B cell (primary cell): ENCODE measurements at regions not wholly inside any gene's neighbourhood (a gene's known extent, or its start where the extent isn't known, plus 50 kb on each side); places are given as distances from the start of the nearest gene placed in this dataset.

Experiments
- ATAC-seq: fragments of 200-7000 bp; cut with Tn5 transposase; one replicate; pipeline ENCODE4 v1.10.0; 2021; ENCODE audit warnings: low read depth, mild to moderate bottlenecking, moderate number of reproducible peaks, moderate library complexity
- CTCF ChIA-PET: fragments of 350-600 bp; sonication (Branson Sonifier 250); formaldehyde crosslinking; loops from one replicate; lab custom pipeline; 2021; ENCODE audit warnings: antibody characterized with exemption, inconsistent platforms; lab: Charles Lee
- POLR2A ChIA-PET: fragments of 350-600 bp; sonication (Branson Sonifier 250); formaldehyde crosslinking; loops from one replicate; lab custom pipeline; 2021; ENCODE audit warnings: antibody characterized with exemption; lab: Charles Lee
- DNase-seq: peaks from one replicate; pipeline ENCODE4 v3.0.0; 2013
- H2AFZ ChIP-seq: 2 replicates; pipeline ENCODE4 v1.6.1; 2012; ENCODE audit warnings: mild to moderate bottlenecking, low read depth, low read length; ENCODE audit not compliant: insufficient read depth, poor library complexity, severe bottlenecking
- H3K27ac ChIP-seq, 2 donors: 1 replicate in 1 of 2; 2 replicates in 1 of 2; pipeline ENCODE4 v1.5.1; 2012 to 2013; ENCODE audit warnings: low read length in 2 of 2, mild to moderate bottlenecking in 2 of 2, moderate library complexity in 1 of 2
- H3K27me3 ChIP-seq, 4 experiments: fragments of 200-600 bp in 1 of 4; sonication (generic) in 1 of 4; replicated peaks in 1 of 4; 1 replicate in 2 of 4; 2 replicates in 2 of 4; pipeline versions ENCODE4 v1.6.1 to v1.7.0; 2013 to 2016; ENCODE audit warnings: low read length in 3 of 4, mild to moderate bottlenecking in 2 of 4, mixed read lengths in 1 of 4, moderate library complexity in 1 of 4; ENCODE audit not compliant: insufficient read depth in 4 of 4, control insufficient read depth in 3 of 4; ENCODE audit errors: control extremely low read depth in 1 of 4
- H3K36me3 ChIP-seq, 2 experiments: replicated peaks in 1 of 2; 1 replicate in 1 of 2; 2 replicates in 1 of 2; pipeline versions ENCODE4 v1.6.1 to v1.7.1; 2013; ENCODE audit warnings: low read length in 1 of 2; ENCODE audit not compliant: insufficient read depth in 2 of 2, control insufficient read depth in 1 of 2; ENCODE audit errors: control extremely low read depth in 1 of 2, extremely low read depth in 1 of 2
- H3K4me1 ChIP-seq, 2 donors: fragments of 200-600 bp in 1 of 2; sonication (generic) in 1 of 2; 1 replicate in 1 of 2; 2 replicates in 1 of 2; pipeline versions ENCODE4 v1.5.1 to v1.6.1; 2013 to 2017; ENCODE audit warnings: low read length in 2 of 2; ENCODE audit not compliant: control insufficient read depth in 2 of 2, insufficient read depth in 2 of 2
- H3K4me2 ChIP-seq: replicated peaks from 2 replicates; pipeline ENCODE3; 2012; ENCODE audit warnings: mild to moderate bottlenecking, low read depth, low read length; ENCODE audit not compliant: poor library complexity, severe bottlenecking
- H3K4me3 ChIP-seq, 5 experiments: fragments of 200-600 bp in 1 of 5; sonication (generic) in 1 of 5; 1 replicate in 3 of 5; 2 replicates in 2 of 5; pipeline versions ENCODE4 v1.5.1 to v1.7.0; 2011 to 2016; ENCODE audit warnings: low read length in 4 of 5, mild to moderate bottlenecking in 4 of 5, low read depth in 2 of 5, control low read depth in 1 of 5, moderate library complexity in 1 of 5; ENCODE audit not compliant: insufficient read depth in 1 of 5; ENCODE audit errors: control extremely low read depth in 1 of 5, extremely low read depth in 1 of 5
- H3K79me2 ChIP-seq: fragments of 200-600 bp; sonication (generic); one replicate; pipeline ENCODE4 v1.6.0; 2016; ENCODE audit warnings: low read length; ENCODE audit not compliant: control insufficient read depth, insufficient read depth
- H3K9ac ChIP-seq: fragments of 200-600 bp; sonication (generic); 2 replicates; pipeline ENCODE4 v1.6.1; 2017; ENCODE audit warnings: mild to moderate bottlenecking, low read length, moderate library complexity
- H3K9me3 ChIP-seq, 3 donors: one replicate each; pipeline versions ENCODE4 v1.6.1 to v1.7.1; 2013; ENCODE audit warnings: low read length in 2 of 3; ENCODE audit not compliant: control insufficient read depth in 2 of 3, insufficient read depth in 1 of 3; ENCODE audit errors: control extremely low read depth in 1 of 3
- H4K20me1 ChIP-seq: 2 replicates; pipeline ENCODE4 v1.6.0; 2012; ENCODE audit warnings: mild to moderate bottlenecking, low read length; ENCODE audit not compliant: insufficient read depth, control insufficient read depth, poor library complexity, severe bottlenecking
- H3K27ac Mint-ChIP-seq: one replicate; pipeline ENCODE4 v1.8.0; 2021; ENCODE audit warnings: mixed read lengths
- H3K27me3 Mint-ChIP-seq: one replicate; pipeline ENCODE4 v1.8.0; 2021; ENCODE audit warnings: mixed read lengths
- H3K4me1 Mint-ChIP-seq: one replicate; pipeline ENCODE4 v1.8.0; 2021; ENCODE audit warnings: mixed read lengths
- H3K4me3 Mint-ChIP-seq: one replicate; pipeline ENCODE4 v1.8.0; 2021; ENCODE audit warnings: mixed read lengths
- H3K9me3 Mint-ChIP-seq: one replicate; pipeline ENCODE4 v1.8.0; 2022; ENCODE audit warnings: mixed read lengths; ENCODE audit not compliant: insufficient read depth
- EZH2 ChIP-seq: IDR thresholded peaks from 2 replicates; pipeline ENCODE4 v1.6.1; 2012; ENCODE audit warnings: borderline replicate concordance, low read depth, mild to moderate bottlenecking, moderate library complexity, low read length; ENCODE audit not compliant: insufficient read depth, poor library complexity, severe bottlenecking
- WGBS: methylation state at CpG from one replicate; pipeline ENCODE4 v1.1.5; 2013; ENCODE audit warnings: missing lambda C conversion rate; ENCODE audit not compliant: insufficient coverage; 5-methylcytosine and 5-hydroxymethylcytosine counted together
- intact Hi-C: fragments of 100-400 bp; cut with micrococcal nuclease; formaldehyde crosslinking; loops from one replicate; pipeline ENCODE4 v1.10.0; 2022
- TF ChIP-seq, protein P1 (sequence below): fragments of 200-600 bp; IDR thresholded peaks from one replicate; pipeline ENCODE4 v1.8.0; 2022; ENCODE audit warnings: antibody characterized with exemption, mild to moderate bottlenecking

DNA sequence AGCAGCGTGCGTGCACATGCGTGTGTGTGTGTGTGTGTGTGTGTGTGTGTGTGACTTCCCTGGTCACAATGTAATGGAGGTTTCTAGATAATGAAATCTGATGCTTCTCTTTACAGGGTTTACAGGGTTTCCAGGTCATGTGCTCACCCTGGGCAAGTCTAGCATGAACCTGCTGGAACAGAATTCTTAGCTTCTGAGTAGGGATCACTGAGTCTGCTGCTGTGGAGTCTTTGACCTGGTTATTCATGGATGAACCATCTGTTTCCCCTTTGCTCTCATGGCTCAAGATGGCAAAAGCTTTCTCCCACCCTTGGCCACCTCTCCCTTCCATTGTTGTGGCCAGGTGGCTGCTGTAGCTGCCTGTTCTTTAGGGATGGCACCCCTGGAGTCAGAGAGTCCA, 111.6 kb upstream of the SHB start:
- H3K4me1 ChIP-seq = no peaks in the 10 kb centered on the region
- DNase-seq (no peak), ATAC-seq (no peak)
- intact Hi-C loops = no loop called here
- H3K4me3 ChIP-seq = no peak overlapping the region
- no peak overlapping the region for H3K9ac ChIP-seq
- TF ChIP-seq, protein P1, sequence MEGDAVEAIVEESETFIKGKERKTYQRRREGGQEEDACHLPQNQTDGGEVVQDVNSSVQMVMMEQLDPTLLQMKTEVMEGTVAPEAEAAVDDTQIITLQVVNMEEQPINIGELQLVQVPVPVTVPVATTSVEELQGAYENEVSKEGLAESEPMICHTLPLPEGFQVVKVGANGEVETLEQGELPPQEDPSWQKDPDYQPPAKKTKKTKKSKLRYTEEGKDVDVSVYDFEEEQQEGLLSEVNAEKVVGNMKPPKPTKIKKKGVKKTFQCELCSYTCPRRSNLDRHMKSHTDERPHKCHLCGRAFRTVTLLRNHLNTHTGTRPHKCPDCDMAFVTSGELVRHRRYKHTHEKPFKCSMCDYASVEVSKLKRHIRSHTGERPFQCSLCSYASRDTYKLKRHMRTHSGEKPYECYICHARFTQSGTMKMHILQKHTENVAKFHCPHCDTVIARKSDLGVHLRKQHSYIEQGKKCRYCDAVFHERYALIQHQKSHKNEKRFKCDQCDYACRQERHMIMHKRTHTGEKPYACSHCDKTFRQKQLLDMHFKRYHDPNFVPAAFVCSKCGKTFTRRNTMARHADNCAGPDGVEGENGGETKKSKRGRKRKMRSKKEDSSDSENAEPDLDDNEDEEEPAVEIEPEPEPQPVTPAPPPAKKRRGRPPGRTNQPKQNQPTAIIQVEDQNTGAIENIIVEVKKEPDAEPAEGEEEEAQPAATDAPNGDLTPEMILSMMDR = no peak
- no peak for TF ChIP-seq EZH2
- ChIA-PET CTCF (no interaction called here), POLR2A (no interaction called here)
- H3K36me3 ChIP-seq = no peaks in the 10 kb centered on the region
- WGBS = 83% methylated on average over 3 of the region's 3 CpGs
- H3K27me3 ChIP-seq = no peaks in the 10 kb centered on the region
- no peaks in the 10 kb centered on the region for H3K9me3 ChIP-seq
- Mint-ChIP-seq H3K4me1 (no peaks in the 10 kb centered on the region), H3K9me3 (no peaks in the 10 kb centered on the region), H3K4me3 (no peak overlapping the region), H3K27ac (no peak overlapping the region), H3K27me3 (peaks cover 10% of the 10 kb centered on the region)
- H3K4me2 ChIP-seq = no peak overlapping the region
- H4K20me1 ChIP-seq = no peaks in the 10 kb centered on the region
- no peak overlapping the region for H2AFZ ChIP-seq
- no peaks in the 10 kb centered on the region for H3K79me2 ChIP-seq
- no peak overlapping the region for H3K27ac ChIP-seq

DNA sequence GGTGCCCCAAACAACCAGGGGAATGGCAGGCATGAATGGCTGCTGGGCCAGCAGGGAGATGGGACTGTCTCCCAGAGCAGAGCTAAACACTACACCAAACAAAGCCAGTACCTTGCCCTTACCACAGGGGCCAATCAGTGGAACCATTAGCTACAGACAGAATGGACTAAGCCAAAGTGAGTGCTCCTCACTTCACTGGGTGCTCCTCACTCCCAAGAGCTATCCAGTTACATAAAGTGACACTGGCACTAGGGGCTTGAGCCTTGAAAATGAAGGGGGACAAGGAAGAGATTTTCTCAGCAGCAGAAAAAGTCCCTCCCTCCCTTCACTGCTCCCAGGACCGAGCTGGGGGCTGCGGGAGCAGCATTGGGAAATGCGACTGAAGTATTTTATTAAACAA, 110.9 kb upstream of the SHB start:
- no peak overlapping the region for H3K4me3 ChIP-seq
- H3K27me3 ChIP-seq = no peaks in the 10 kb centered on the region
- H3K27ac Mint-ChIP-seq = no peak overlapping the region
- H3K4me3 Mint-ChIP-seq = no peak overlapping the region
- no peak overlapping the region for H3K4me2 ChIP-seq
- H3K9me3 ChIP-seq = no peaks in the 10 kb centered on the region
- no peak for DNase-seq
- no peaks in the 10 kb centered on the region for H3K79me2 ChIP-seq
- no peaks in the 10 kb centered on the region for H3K4me1 Mint-ChIP-seq
- ATAC-seq = no peak
- intact Hi-C loops = loop anchor here (10.0 kb wide), 1 partner anchor 45 kb away; no protein-coding TSS in a partner anchor
- H4K20me1 ChIP-seq = no peaks in the 10 kb centered on the region
- no peak overlapping the region for H3K9ac ChIP-seq
- ChIA-PET CTCF (no interaction called here), POLR2A (no interaction called here)
- H3K27me3 Mint-ChIP-seq = peaks cover 10% of the 10 kb centered on the region
- no peaks in the 10 kb centered on the region for H3K9me3 Mint-ChIP-seq
- 96% methylated on average over 3 of the region's 3 CpGs for WGBS
- H3K27ac ChIP-seq = no peak overlapping the region
- no peak overlapping the region for H2AFZ ChIP-seq
- TF ChIP-seq, protein P1 = no peak
- no peak for TF ChIP-seq EZH2
- no peaks in the 10 kb centered on the region for H3K36me3 ChIP-seq
- H3K4me1 ChIP-seq = no peaks in the 10 kb centered on the region
